Stomach (tissue), 8 donors: ENCODE measurements at regions not wholly inside any gene's neighbourhood (a gene's known extent, or its start where the extent isn't known, plus 50 kb on each side); places are given as distances from the start of the nearest gene placed in this dataset.

Source experiments
- DNase-seq, 2 donors: peaks; one replicate each; pipeline versions ENCODE4 v3.0.0 to v3.0.0-alpha.2; 2013 to 2019
- H3K27ac ChIP-seq, 5 donors: fragments of 200-600 bp in 4 of 5; sonication (generic) in 4 of 5; one replicate each; pipeline ENCODE4 v1.5.1; 2013 to 2019; ENCODE audit warnings: mild to moderate bottlenecking in 1 of 5, moderate library complexity in 1 of 5
- H3K27me3 ChIP-seq, 3 donors: fragments of 200-600 bp; sonication (generic); one replicate each; pipeline ENCODE4 v1.5.1; 2017 to 2019; ENCODE audit warnings: mixed run types in 1 of 3
- H3K36me3 ChIP-seq, 4 donors: fragments of 200-600 bp; sonication (generic); 1 replicate in 3 of 4; 2 replicates in 1 of 4; pipeline ENCODE4 v1.5.1; 2016 to 2019
- H3K4me1 ChIP-seq, 4 donors: fragments of 200-600 bp; sonication (generic); one replicate each; pipeline ENCODE4 v1.5.1; 2016 to 2019
- H3K4me3 ChIP-seq, 4 donors: fragments of 200-600 bp; sonication (generic) in 3 of 4; one replicate each; pipeline ENCODE4 v1.5.1; 2016 to 2019; ENCODE audit warnings: mild to moderate bottlenecking in 1 of 4
- H3K9me3 ChIP-seq, 4 donors: fragments of 200-600 bp; sonication (generic); one replicate each; pipeline ENCODE4 v1.5.1; 2016 to 2019
- EP300 ChIP-seq: sonication (generic); formaldehyde crosslinking; IDR thresholded peaks from one replicate; pipeline ENCODE4 v1.6.1; 2017; ENCODE audit warnings: antibody characterized with exemption
- POLR2A ChIP-seq, 4 donors: fragments of 450-650 bp; IDR thresholded peaks; one replicate each; pipeline ENCODE4 v1.6.1; 2016; ENCODE audit warnings: antibody characterized with exemption in 4 of 4, control low read depth in 2 of 4, mild to moderate bottlenecking in 1 of 4, moderate library complexity in 1 of 4
- POLR2AphosphoS5 ChIP-seq, 3 donors: sonication (generic); formaldehyde crosslinking; IDR thresholded peaks; one replicate each; pipeline ENCODE4 v1.6.1; 2016; ENCODE audit warnings: antibody characterized with exemption in 3 of 3
- WGBS, 5 donors: extraction: QIAGEN DNeasy Blood & Tissue Kit in 3 of 5; methylation state at CpG; one replicate each; pipeline versions ENCODE4 v1.1.5 to v1.1.7; 2013 to 2018; 5-methylcytosine and 5-hydroxymethylcytosine counted together
- intact Hi-C: fragments of 100-400 bp; cut with DNase I; formaldehyde crosslinking; loops from one replicate; pipeline ENCODE4 v1.15.1; 2023; ENCODE audit warnings: low total_unique reads
- TF ChIP-seq, protein P1 (sequence below), 7 experiments: fragments of 450-650 bp in 4 of 7; fragments of 200-600 bp in 3 of 7; sonication (generic) in 3 of 7; IDR thresholded peaks; one replicate each; pipeline ENCODE4 v1.5.1; 2016 to 2019; ENCODE audit warnings: antibody characterized with exemption in 7 of 7, control low read depth in 2 of 7, mild to moderate bottlenecking in 1 of 7
- donor health status: healthy with polysubstance abuse.
- donor health status: Bipolar disorder and iron deficiency.
- donor health status: healthy.

DNA sequence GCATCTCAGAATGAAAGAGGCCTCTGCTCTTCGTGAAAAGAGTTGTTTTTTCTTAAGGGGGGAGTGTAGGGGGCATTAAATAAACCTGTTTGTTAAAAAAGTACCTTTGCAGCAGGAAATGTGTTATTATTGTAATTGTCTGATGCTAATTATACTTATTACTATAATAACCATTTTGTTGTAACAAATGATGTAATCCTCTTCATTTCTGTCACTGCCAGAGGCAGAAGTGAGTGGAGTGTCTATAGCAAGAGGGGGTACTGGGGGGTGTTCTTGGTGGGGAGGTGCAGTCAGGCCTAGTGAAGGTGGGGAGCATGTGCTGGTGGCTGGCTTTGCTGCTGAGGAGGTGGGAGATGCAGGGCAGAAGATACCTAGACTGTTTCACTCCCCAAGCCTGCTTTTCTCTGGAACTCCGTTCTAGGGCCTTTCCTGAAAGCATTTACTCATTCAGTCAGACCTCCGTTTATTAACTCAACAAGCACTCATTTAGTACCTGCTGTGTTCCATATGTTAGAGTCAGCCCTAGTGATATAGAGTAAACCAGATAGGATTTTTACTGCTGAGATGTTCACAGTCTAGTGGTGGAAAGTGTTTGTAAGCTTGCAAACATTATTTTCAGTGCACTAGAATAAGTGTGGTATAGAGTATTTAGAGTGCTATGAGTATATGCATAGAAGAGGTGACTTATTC is 77.5 kb upstream of the CISTR start:
- TF ChIP-seq POLR2A (IDR thresholded peaks at IDR 0.05) (no peak), POLR2AphosphoS5 (IDR thresholded peaks at IDR 0.05) (no peak), EP300 (no peak)
- TF ChIP-seq, protein P1, sequence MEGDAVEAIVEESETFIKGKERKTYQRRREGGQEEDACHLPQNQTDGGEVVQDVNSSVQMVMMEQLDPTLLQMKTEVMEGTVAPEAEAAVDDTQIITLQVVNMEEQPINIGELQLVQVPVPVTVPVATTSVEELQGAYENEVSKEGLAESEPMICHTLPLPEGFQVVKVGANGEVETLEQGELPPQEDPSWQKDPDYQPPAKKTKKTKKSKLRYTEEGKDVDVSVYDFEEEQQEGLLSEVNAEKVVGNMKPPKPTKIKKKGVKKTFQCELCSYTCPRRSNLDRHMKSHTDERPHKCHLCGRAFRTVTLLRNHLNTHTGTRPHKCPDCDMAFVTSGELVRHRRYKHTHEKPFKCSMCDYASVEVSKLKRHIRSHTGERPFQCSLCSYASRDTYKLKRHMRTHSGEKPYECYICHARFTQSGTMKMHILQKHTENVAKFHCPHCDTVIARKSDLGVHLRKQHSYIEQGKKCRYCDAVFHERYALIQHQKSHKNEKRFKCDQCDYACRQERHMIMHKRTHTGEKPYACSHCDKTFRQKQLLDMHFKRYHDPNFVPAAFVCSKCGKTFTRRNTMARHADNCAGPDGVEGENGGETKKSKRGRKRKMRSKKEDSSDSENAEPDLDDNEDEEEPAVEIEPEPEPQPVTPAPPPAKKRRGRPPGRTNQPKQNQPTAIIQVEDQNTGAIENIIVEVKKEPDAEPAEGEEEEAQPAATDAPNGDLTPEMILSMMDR (IDR thresholded peaks at IDR 0.05): no peak
- Histone ChIP-seq H3K36me3 (no peaks in the 10 kb centered on the region), H3K4me3 (no peak overlapping the region), H3K27me3 (peaks cover 0 to 35% (median 6%) of the 10 kb centered on the region in 3 donors), H3K9me3 (no peaks in the 10 kb centered on the region), H3K4me1 (peaks cover 0 to 5% (median 0%) of the 10 kb centered on the region in 4 donors), H3K27ac (no peak overlapping the region)
- DNase-seq: no peak
- WGBS, 5 donors: 40 to 63% (median 55%) methylated on average over 3 of the region's 3 CpGs
- intact Hi-C loops: no loop called here

DNA sequence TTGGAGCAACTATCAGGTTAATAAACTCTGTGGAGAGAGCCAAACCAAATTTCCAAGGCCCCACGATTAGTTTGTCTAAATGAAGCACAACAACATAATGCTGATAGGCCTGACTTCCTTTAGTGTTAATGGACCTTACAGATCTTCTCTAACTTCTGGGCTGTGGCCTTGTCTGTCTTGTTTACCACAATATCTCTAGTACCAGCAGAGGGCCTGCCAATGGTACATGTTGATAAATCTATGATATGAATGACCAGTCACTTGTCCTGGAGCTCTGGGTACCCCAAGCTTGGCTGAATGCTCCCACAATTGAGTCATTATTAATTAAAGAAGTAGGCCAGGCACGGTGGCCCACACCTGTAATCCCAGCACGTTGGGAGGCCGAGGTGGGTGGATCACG is 78.9 kb upstream of the CISTR start:
- peaks cover 0 to 44% (median 7%) of the 10 kb centered on the region in 3 donors for H3K27me3 ChIP-seq
- DNase-seq: no peak
- 81 to 91% (median 82%) methylated on average over 5 of the region's 5 CpGs for WGBS, 5 donors
- no peaks in the 10 kb centered on the region for H3K9me3 ChIP-seq
- H3K27ac ChIP-seq: no peak overlapping the region
- no peaks in the 10 kb centered on the region for H3K4me1 ChIP-seq
- no peaks in the 10 kb centered on the region for H3K36me3 ChIP-seq
- no peak overlapping the region for H3K4me3 ChIP-seq
- intact Hi-C loops: no loop called here
- TF ChIP-seq POLR2AphosphoS5 (IDR thresholded peaks at IDR 0.05) (no peak), EP300 (no peak), POLR2A (IDR thresholded peaks at IDR 0.05) (no peak)
- TF ChIP-seq, protein P1 (IDR thresholded peaks at IDR 0.05): no peak

DNA sequence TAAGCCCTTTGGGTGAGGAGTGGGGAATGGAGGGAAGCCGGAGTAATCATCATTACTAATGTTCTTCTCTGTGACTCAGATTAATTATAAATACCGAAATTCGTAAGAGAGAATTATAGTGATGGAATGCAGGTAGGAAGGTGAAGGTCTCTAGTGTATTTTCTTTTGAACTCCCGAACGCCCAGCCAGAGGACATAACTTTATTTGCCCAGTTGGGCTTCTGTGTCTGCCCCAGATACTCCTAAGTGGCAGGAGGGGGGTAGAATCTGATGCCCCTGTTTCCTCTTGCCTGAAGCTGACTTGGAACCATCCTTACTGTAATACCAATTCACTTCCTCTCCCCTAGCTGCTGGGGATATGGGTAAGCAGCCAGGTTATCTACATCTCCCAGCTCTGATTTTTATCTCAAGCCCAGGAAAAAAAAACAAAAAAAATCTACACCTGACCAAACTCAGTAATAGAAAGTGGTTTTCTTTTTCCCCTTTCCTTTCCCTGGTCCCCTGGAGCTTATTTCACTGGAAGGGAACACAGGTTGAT is 84.4 kb upstream of the CISTR start:
- Histone ChIP-seq H3K4me3 (no peak overlapping the region), H3K9me3 (no peaks in the 10 kb centered on the region), H3K36me3 (no peaks in the 10 kb centered on the region), H3K27ac (no peak overlapping the region), H3K27me3 (peaks cover 0 to 82% (median 14%) of the 10 kb centered on the region in 3 donors), H3K4me1 (no peaks in the 10 kb centered on the region)
- WGBS, 5 donors: 61 to 84% (median 64%) methylated on average over 5 of the region's 5 CpGs
- TF ChIP-seq EP300 (no peak), POLR2A (IDR thresholded peaks at IDR 0.05) (no peak), POLR2AphosphoS5 (IDR thresholded peaks at IDR 0.05) (no peak)
- TF ChIP-seq, protein P1 (IDR thresholded peaks at IDR 0.05): no peak
- DNase-seq: no peak
- intact Hi-C loops: no loop called here

DNA sequence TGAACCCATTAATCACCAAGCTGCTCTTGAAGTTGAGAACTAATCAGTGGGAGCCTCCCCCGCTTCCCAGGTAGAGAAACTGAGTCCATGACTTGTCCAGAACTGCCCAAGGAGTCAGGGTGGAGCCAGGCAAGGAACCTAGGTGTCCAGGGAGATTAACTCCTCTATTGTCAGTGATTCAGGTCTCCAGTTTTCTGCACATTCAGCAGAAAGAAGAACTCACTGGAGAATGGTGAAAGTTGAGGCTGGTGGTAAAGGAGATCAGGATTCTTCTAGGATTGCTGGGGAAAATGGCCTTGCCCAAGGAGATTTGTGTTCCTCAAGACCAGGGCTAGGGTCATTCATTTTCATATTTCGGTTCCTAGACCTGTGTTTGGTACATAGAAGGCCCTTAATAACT is 87.2 kb upstream of the CISTR start:
- Histone ChIP-seq H3K4me1 (no peaks in the 10 kb centered on the region), H3K36me3 (no peaks in the 10 kb centered on the region), H3K27me3 (peaks cover 0 to 82% (median 19%) of the 10 kb centered on the region in 3 donors), H3K9me3 (no peaks in the 10 kb centered on the region), H3K27ac (no peak overlapping the region), H3K4me3 (no peak overlapping the region)
- no peak for DNase-seq
- TF ChIP-seq POLR2A (IDR thresholded peaks at IDR 0.05): no peak
- TF ChIP-seq EP300: no peak
- TF ChIP-seq POLR2AphosphoS5 (IDR thresholded peaks at IDR 0.05): no peak
- TF ChIP-seq, protein P1 (IDR thresholded peaks at IDR 0.05): no peak
- intact Hi-C loops: no loop called here
- WGBS, 5 donors: 58 to 69% (median 65%) methylated on average over 2 of the region's 2 CpGs
